T-cell (primary cell): ENCODE measurements at regions not wholly inside any gene's neighbourhood (a gene's known extent, or its start where the extent isn't known, plus 50 kb on each side); places are given as distances from the start of the nearest gene placed in this dataset.

ENCODE experiments used
- ATAC-seq, 4 experiments: fragments of 200-7000 bp in 3 of 4; fragments of 150-1000 bp in 1 of 4; cut with Tn5 transposase; replicated peaks in 1 of 4; 1 replicate in 3 of 4; 2 replicates in 1 of 4; pipeline ENCODE4 v1.10.0; 2021; ENCODE audit warnings: moderate library complexity in 3 of 4, mild to moderate bottlenecking in 2 of 4, moderate number of reproducible peaks in 1 of 4
- CTCF ChIA-PET, 2 donors: fragments of 300-600 bp; sonication (Branson Sonifier 250); formaldehyde crosslinking; loops; one replicate each; lab custom pipeline; 2022; ENCODE audit warnings: antibody characterized with exemption in 2 of 2; lab: Charles Lee
- POLR2A ChIA-PET, 2 donors: fragments of 300-600 bp; sonication (Branson Sonifier 250); formaldehyde crosslinking; loops; one replicate each; lab custom pipeline; 2022; ENCODE audit warnings: antibody characterized with exemption in 2 of 2; lab: Charles Lee
- DNase-seq, 35 experiments: peaks; one replicate each; pipeline versions ENCODE4 v3.0.0 to v3.0.0-alpha.2; 2013 to 2023
- H3K27ac ChIP-seq: one replicate; pipeline ENCODE4 v1.5.1; 2013; ENCODE audit warnings: low read length
- H3K27me3 ChIP-seq, 2 experiments: replicated peaks in 1 of 2; 1 replicate in 1 of 2; 2 replicates in 1 of 2; pipeline versions ENCODE4 v1.6.1 to v1.7.0; 2013; ENCODE audit warnings: low read length in 1 of 2, mixed read lengths in 1 of 2; ENCODE audit not compliant: control insufficient read depth in 2 of 2, insufficient read depth in 2 of 2; ENCODE audit errors: extremely low read depth in 1 of 2
- H3K36me3 ChIP-seq, 2 donors: 1 replicate in 1 of 2; 2 replicates in 1 of 2; pipeline versions ENCODE4 v1.6.1 to v1.7.0; 2013; ENCODE audit warnings: low read length in 1 of 2; ENCODE audit not compliant: control insufficient read depth in 2 of 2, insufficient read depth in 1 of 2; ENCODE audit errors: extremely low read depth in 1 of 2
- H3K4me1 ChIP-seq, 2 experiments: 1 replicate in 1 of 2; 2 replicates in 1 of 2; pipeline versions ENCODE4 v1.6.1 to v1.7.0; 2013; ENCODE audit warnings: low read length in 2 of 2, mixed read lengths in 1 of 2; ENCODE audit not compliant: insufficient read depth in 2 of 2, control insufficient read depth in 1 of 2; ENCODE audit errors: extremely low read depth in 1 of 2
- H3K4me3 ChIP-seq, 2 donors: 1 replicate in 1 of 2; 2 replicates in 1 of 2; pipeline versions ENCODE4 v1.5.1 to v1.7.0; 2013; ENCODE audit warnings: mild to moderate bottlenecking in 2 of 2, low read length in 1 of 2, moderate library complexity in 1 of 2; ENCODE audit not compliant: control insufficient read depth in 1 of 2; ENCODE audit errors: extremely low read depth in 1 of 2
- H3K9me3 ChIP-seq: 2 replicates; pipeline ENCODE4 v1.7.0; 2013
- H3K27ac Mint-ChIP-seq, 2 donors: one replicate each; pipeline ENCODE4 v1.8.0; 2020 to 2021; ENCODE audit warnings: mild to moderate bottlenecking in 2 of 2, mixed read lengths in 2 of 2
- H3K27me3 Mint-ChIP-seq, 2 donors: one replicate each; pipeline ENCODE4 v1.8.0; 2021 to 2022; ENCODE audit warnings: mixed read lengths in 2 of 2
- H3K36me3 Mint-ChIP-seq: one replicate; pipeline ENCODE4 v1.8.0; 2021; ENCODE audit warnings: mixed read lengths
- H3K4me1 Mint-ChIP-seq, 3 donors: one replicate each; pipeline ENCODE4 v1.8.0; 2020 to 2022; ENCODE audit warnings: mixed read lengths in 3 of 3, mild to moderate bottlenecking in 1 of 3
- H3K4me3 Mint-ChIP-seq, 3 donors: one replicate each; pipeline ENCODE4 v1.8.0; 2020 to 2022; ENCODE audit warnings: mild to moderate bottlenecking in 3 of 3, mixed read lengths in 3 of 3, moderate library complexity in 3 of 3
- H3K9me3 Mint-ChIP-seq, 3 donors: one replicate each; pipeline ENCODE4 v1.8.0; 2020 to 2022; ENCODE audit warnings: mixed read lengths in 3 of 3
- WGBS: methylation state at CpG from one replicate; pipeline ENCODE4 v1.1.5; 2013; ENCODE audit warnings: missing lambda C conversion rate; ENCODE audit not compliant: insufficient coverage; 5-methylcytosine and 5-hydroxymethylcytosine counted together

DNA sequence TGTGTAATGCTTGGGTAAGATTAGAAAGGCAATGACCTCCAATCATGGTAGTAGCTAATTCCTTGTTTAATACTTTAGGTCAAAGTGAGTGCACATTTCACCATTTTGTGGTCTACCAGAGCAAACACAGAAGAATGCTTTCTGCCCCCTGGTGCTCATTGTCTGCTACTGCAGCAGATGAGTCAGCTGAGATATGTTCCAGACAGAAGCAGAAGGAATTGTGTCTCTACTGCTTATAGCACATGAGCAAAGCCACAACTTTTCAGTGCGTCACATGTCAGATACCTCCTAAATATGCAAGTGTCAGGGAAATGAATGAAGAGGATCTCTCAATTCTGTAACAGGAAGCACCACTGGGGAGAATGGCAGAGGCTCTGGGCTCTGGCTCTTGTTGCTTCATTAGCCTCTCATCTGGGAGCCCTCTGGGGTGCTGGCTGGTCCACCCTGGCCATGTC, 308.9 kb downstream of the ALDH8A1 start:
- H3K27me3 ChIP-seq, result no peaks in the 10 kb centered on the region
- ATAC-seq, result peak; percentile 86 to 90 (median 89)
- Mint-ChIP-seq H3K36me3 (no peaks in the 10 kb centered on the region), H3K4me3 (no peak overlapping the region), H3K4me1 (peaks cover 18 to 20% (median 18%) of the 10 kb centered on the region in 3 donors), H3K27me3 (no peaks in the 10 kb centered on the region), H3K27ac (no peak overlapping the region), H3K9me3 (no peaks in the 10 kb centered on the region)
- POLR2A ChIA-PET, result interaction anchor here in 1 of 2 donors (0.6 to 1.2 kb wide), 3 partner anchors 342 to 467 kb away, joined by 3 to 13 read pairs (median 12); no protein-coding TSS in a partner anchor
- H3K4me1 ChIP-seq, result peaks cover 0 to 8% of the 10 kb centered on the region in 2 experiments
- CTCF ChIA-PET, result interaction anchor here (0.6 to 2.5 kb wide), 36 partner anchors 9 to 530 kb away, joined by 3 to 29 read pairs (median 4); partner anchors contain the start of gene SGK1 (in 1 of the 2)
- peak; percentile 46 to 89 (median 69) for DNase-seq
- no peaks in the 10 kb centered on the region for H3K9me3 ChIP-seq
- no peak overlapping the region for H3K4me3 ChIP-seq
- no peak overlapping the region for H3K27ac ChIP-seq
- no peaks in the 10 kb centered on the region for H3K36me3 ChIP-seq
- 20% methylated on average over 1 of the region's 1 CpG for WGBS

DNA sequence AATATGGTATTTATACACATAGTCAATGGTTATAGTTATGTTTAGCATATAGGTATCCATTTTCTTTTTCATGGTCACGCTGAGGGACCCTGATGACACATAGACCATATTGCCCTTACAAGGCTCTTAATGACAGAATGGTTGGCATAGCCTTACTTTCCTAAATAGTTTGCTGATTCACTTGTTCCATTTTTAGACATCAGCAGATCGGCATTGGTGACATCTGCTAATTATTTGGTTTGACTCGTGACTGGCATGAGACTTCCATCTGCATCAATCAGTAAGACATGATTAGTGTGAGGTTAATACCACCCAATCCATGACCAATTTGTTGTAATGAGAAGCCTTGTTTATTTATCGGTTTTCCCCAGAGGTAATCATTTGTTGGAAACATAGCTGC, 309.7 kb downstream of the ALDH8A1 start:
- WGBS, result 100% methylated on average over 1 of the region's 4 CpGs
- Mint-ChIP-seq H3K36me3 (no peaks in the 10 kb centered on the region), H3K4me1 (peaks cover 18 to 20% (median 19%) of the 10 kb centered on the region in 3 donors), H3K27ac (no peak overlapping the region), H3K9me3 (no peaks in the 10 kb centered on the region), H3K27me3 (no peaks in the 10 kb centered on the region), H3K4me3 (no peak overlapping the region)
- Histone ChIP-seq H3K27ac (no peak overlapping the region), H3K36me3 (no peaks in the 10 kb centered on the region), H3K4me3 (no peak overlapping the region), H3K27me3 (no peaks in the 10 kb centered on the region), H3K4me1 (peaks cover 0 to 8% of the 10 kb centered on the region in 2 experiments), H3K9me3 (no peaks in the 10 kb centered on the region)
- CTCF ChIA-PET, result interaction anchor here (0.6 to 2.5 kb wide), 35 partner anchors 8 to 529 kb away, joined by 3 to 29 read pairs (median 4); partner anchors contain the start of gene SGK1 (in 1 of the 2)
- ATAC-seq (no peak), DNase-seq (no peak)
- POLR2A ChIA-PET, result interaction anchor here in 1 of 2 donors (0.5 to 1.2 kb wide), 2 partner anchors 400 to 466 kb away, joined by 5 to 12 read pairs; no protein-coding TSS in a partner anchor

- Mint-ChIP-seq H3K4me1 (peaks cover 23 to 30% (median 23%) of the 10 kb centered on the region in 3 donors), H3K27me3 (no peaks in the 10 kb centered on the region), H3K4me3 (no peak overlapping the region), H3K9me3 (no peaks in the 10 kb centered on the region), H3K36me3 (no peaks in the 10 kb centered on the region), H3K27ac (no peak overlapping the region)
- POLR2A ChIA-PET, result interaction anchor here in 1 of 2 donors (0.5 kb wide), 2 partner anchors 31 to 1825 kb away, joined by 3 to 7 read pairs; no protein-coding TSS in a partner anchor
- Histone ChIP-seq H3K4me1 (peaks cover 7 to 8% of the 10 kb centered on the region in 2 experiments), H3K27ac (no peak overlapping the region), H3K36me3 (no peaks in the 10 kb centered on the region), H3K9me3 (no peaks in the 10 kb centered on the region), H3K27me3 (no peaks in the 10 kb centered on the region), H3K4me3 (no peak overlapping the region)
- CTCF ChIA-PET, result interaction anchor here in 1 of 2 donors (0.7 to 2.7 kb wide), 4 partner anchors 108 to 464 kb away, joined by 3 to 21 read pairs (median 9); no protein-coding TSS in a partner anchor
- no CpG with 5 or more reads among the region's 1 CpG for WGBS
- DNase-seq (no peak), ATAC-seq (no peak)
Measured at GRCh38 chr6:134637847-134638437, 312.0 kb downstream of the ALDH8A1 start.

- no peaks in the 10 kb centered on the region for H3K9me3 Mint-ChIP-seq
- Histone ChIP-seq H3K36me3 (no peaks in the 10 kb centered on the region), H3K27me3 (no peaks in the 10 kb centered on the region), H3K4me3 (no peak overlapping the region), H3K27ac (no peak overlapping the region), H3K4me1 (peaks cover 8 to 10% of the 10 kb centered on the region in 2 experiments), H3K9me3 (no peaks in the 10 kb centered on the region)
- H3K4me3 Mint-ChIP-seq, result no peak overlapping the region
- WGBS, result no CpG with 5 or more reads among the region's 5 CpGs
- H3K4me1 Mint-ChIP-seq, result peaks cover 29 to 37% (median 30%) of the 10 kb centered on the region in 3 donors
- ChIA-PET POLR2A (interaction anchor here in 1 of 2 donors (0.5 kb wide), 1 partner anchor 1824 kb away, joined by 7 read pairs; no protein-coding TSS in a partner anchor), CTCF (interaction anchor here (0.6 to 2.7 kb wide), 4 partner anchors 185 to 463 kb away, joined by 3 to 21 read pairs (median 5); partner anchors contain the start of gene SGK1 (in 1 of the 2))
- no peaks in the 10 kb centered on the region for H3K36me3 Mint-ChIP-seq
- ATAC-seq, result no peak
- DNase-seq, result no peak
- H3K27me3 Mint-ChIP-seq, result no peaks in the 10 kb centered on the region
- H3K27ac Mint-ChIP-seq, result peak overlapping the region in 1 of 2 donors; percentile 29
Measured at GRCh38 chr6:134637282-134637681, 312.6 kb downstream of the ALDH8A1 start.

GRCh38 chr6:134636186-134636799, 313.6 kb downstream of the ALDH8A1 start:
- no peaks in the 10 kb centered on the region for H3K27me3 Mint-ChIP-seq
- CTCF ChIA-PET, result interaction anchor here (0.5 to 1.2 kb wide), 4 partner anchors 13 to 304 kb away, joined by 3 to 4 read pairs (median 3); no protein-coding TSS in a partner anchor

DNA sequence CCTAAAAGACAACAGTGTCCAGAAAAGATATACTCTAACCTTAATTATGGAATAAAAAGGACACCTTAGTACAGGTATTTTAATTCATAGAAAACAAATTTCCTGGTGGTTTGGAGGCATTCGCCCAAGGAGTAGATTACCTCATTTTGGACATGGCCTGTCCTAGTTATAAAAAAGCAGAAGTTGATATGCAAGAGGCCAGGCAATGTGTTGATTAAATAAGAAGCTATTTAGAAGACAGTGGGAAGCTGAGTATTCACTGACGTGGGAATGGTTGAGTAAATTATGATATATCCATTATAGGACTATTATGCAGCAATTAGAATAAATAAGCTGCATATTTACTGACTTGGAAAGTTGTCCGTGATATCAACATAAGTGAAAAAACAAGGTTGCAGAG, 314.9 kb downstream of the ALDH8A1 start:
- no peak overlapping the region for H3K4me3 Mint-ChIP-seq
- 100% methylated on average over 1 of the region's 3 CpGs for WGBS
- DNase-seq (no peak), ATAC-seq (no peak)
- no peaks in the 10 kb centered on the region for H3K27me3 Mint-ChIP-seq
- no peaks in the 10 kb centered on the region for H3K36me3 Mint-ChIP-seq
- peaks cover 28 to 40% (median 31%) of the 10 kb centered on the region in 3 donors for H3K4me1 Mint-ChIP-seq
- Histone ChIP-seq H3K9me3 (no peaks in the 10 kb centered on the region), H3K4me1 (peaks cover 0 to 10% of the 10 kb centered on the region in 2 experiments), H3K27ac (no peak overlapping the region), H3K27me3 (no peaks in the 10 kb centered on the region), H3K4me3 (no peak overlapping the region), H3K36me3 (no peaks in the 10 kb centered on the region)
- ChIA-PET POLR2A (no interaction called here), CTCF (interaction anchor here (0.5 to 0.6 kb wide), 4 partner anchors 9 to 1066 kb away, joined by 3 to 9 read pairs (median 3); no protein-coding TSS in a partner anchor)
- H3K27ac Mint-ChIP-seq, result no peak overlapping the region
- H3K9me3 Mint-ChIP-seq, result no peaks in the 10 kb centered on the region

More at GRCh38 chr6:134636186-134636799, 313.6 kb downstream of the ALDH8A1 start:
- H3K36me3 ChIP-seq, result no peaks in the 10 kb centered on the region
- no peak overlapping the region for H3K4me3 ChIP-seq
- no peaks in the 10 kb centered on the region for H3K36me3 Mint-ChIP-seq
- WGBS, result 92% methylated on average over 5 of the region's 7 CpGs
- no peaks in the 10 kb centered on the region for H3K9me3 ChIP-seq
- peaks cover 8 to 10% of the 10 kb centered on the region in 2 experiments for H3K4me1 ChIP-seq
- POLR2A ChIA-PET, result interaction anchor here in 1 of 2 donors (0.5 to 0.6 kb wide), 3 partner anchors 11 to 448 kb away, joined by 4 to 8 read pairs (median 6); no protein-coding TSS in a partner anchor
- H3K4me3 Mint-ChIP-seq, result no peak overlapping the region
- no peaks in the 10 kb centered on the region for H3K27me3 ChIP-seq
- no peaks in the 10 kb centered on the region for H3K9me3 Mint-ChIP-seq
- ATAC-seq (peak in 1 of 4 experiments; percentile 63), DNase-seq (peak in 31 of 35 experiments; percentile 3 to 63 (median 22))
- peaks cover 34 to 42% (median 37%) of the 10 kb centered on the region in 3 donors for H3K4me1 Mint-ChIP-seq
- no peak overlapping the region for H3K27ac Mint-ChIP-seq
- no peak overlapping the region for H3K27ac ChIP-seq
